ENCODE measurements at regions not wholly inside any gene's neighbourhood (a gene's known extent, or its start where the extent isn't known, plus 50 kb on each side); places are given as distances from the start of the nearest gene placed in this dataset.
A peak's percentile ranks its signal among the peaks of the same experiment; 100 is the strongest.

GRCh38 chr11:128308794-128309193 lies 278.6 kb downstream of the ETS1 start:
- Histone ChIP-seq H3F3A (replicated peaks; ENCODE audit: insufficient read depth) (no peaks in the 10 kb centered on the region), H3K27ac (ENCODE audit: low read depth in 2 of 2, low read length in 1 of 2) (no peak overlapping the region), H3K27me3 (ENCODE audit: insufficient read depth) (no peaks in the 10 kb centered on the region), H2AFZ (ENCODE audit: low read depth) (no peak overlapping the region), H3K9me3 (no peaks in the 10 kb centered on the region), H3K4me2 (no peak overlapping the region), H3K79me2 (ENCODE audit: insufficient read depth) (no peaks in the 10 kb centered on the region), H4K20me1 (ENCODE audit: insufficient read depth) (no peaks in the 10 kb centered on the region), H3K4me3 (ENCODE audit: low read depth in 2 of 2, low read length in 1 of 2) (no peak overlapping the region), H3K9me2 (no peaks in the 10 kb centered on the region), H3K36me3 (replicated peaks in 1 of 2; ENCODE audit: control insufficient read depth in 1 of 2, insufficient read depth in 2 of 2, low read length in 1 of 2) (no peaks in the 10 kb centered on the region), H3K4me1 (ENCODE audit: control insufficient read depth in 1 of 2, insufficient read depth in 2 of 2, low read depth in 1 of 2, low read length in 1 of 2) (peaks cover 0 to 5% of the 10 kb centered on the region in 2 experiments; a peak in 2 of 4 replicates), H3K9ac (no peak overlapping the region)
- 73% methylated on average over 3 of the region's 3 CpGs for WGBS (ENCODE audit: low lambda C conversion rate)
- POLR2A ChIA-PET, result no interaction called here
- no peak for DNase-seq
- CTCF ChIA-PET, result interaction anchor here (1.0 to 1.1 kb wide), 2 partner anchors 13 to 43 kb away, joined by 3 read pairs; no protein-coding TSS in a partner anchor
- TF ChIP-seq RCOR1 (IDR thresholded peaks at IDR 0.05; ENCODE audit: low read length) (peak; percentile 63; the same call in 1 of the 2 replicates), EP300 (IDR thresholded peaks at IDR 0.05; ENCODE audit: borderline replicate concordance in 1 of 2, low read depth in 1 of 2, low read length in 1 of 2) (peak in 1 of 2 experiments; percentile 36; a peak in 1 of 4 replicates), FOXJ3 (CRISPR knock-in tag; IDR thresholded peaks at IDR 0.05) (no peak), FOSL2 (IDR thresholded peaks at IDR 0.05; ENCODE audit: borderline replicate concordance, low read depth) (no peak), NFIC (IDR thresholded peaks at IDR 0.05; ENCODE audit: borderline replicate concordance) (no peak), SMC3 (IDR thresholded peaks at IDR 0.05; ENCODE audit: low read depth, low read length) (no peak), RFX5 (IDR thresholded peaks at IDR 0.05; ENCODE audit: low read length) (no peak), MXI1 (IDR thresholded peaks at IDR 0.05; ENCODE audit: low read depth, low read length) (no peak), GATA2 (CRISPR knock-in tag; IDR thresholded peaks at IDR 0.05) (peak; percentile 82)

- Histone ChIP-seq H2AFZ (ENCODE audit: low read depth) (no peak overlapping the region), H3K9me2 (no peaks in the 10 kb centered on the region), H3K4me1 (ENCODE audit: control insufficient read depth in 1 of 2, insufficient read depth in 2 of 2, low read depth in 1 of 2, low read length in 1 of 2) (peaks cover 0 to 17% of the 10 kb centered on the region in 2 experiments; a peak in 2 of 4 replicates), H3K4me3 (ENCODE audit: low read depth in 2 of 2, low read length in 1 of 2) (no peak overlapping the region), H3K27ac (ENCODE audit: low read depth in 2 of 2, low read length in 1 of 2) (no peak overlapping the region), H3K9ac (no peak overlapping the region), H3F3A (replicated peaks; ENCODE audit: insufficient read depth) (no peaks in the 10 kb centered on the region), H4K20me1 (ENCODE audit: insufficient read depth) (no peaks in the 10 kb centered on the region), H3K9me3 (no peaks in the 10 kb centered on the region), H3K4me2 (no peak overlapping the region), H3K36me3 (replicated peaks in 1 of 2; ENCODE audit: control insufficient read depth in 1 of 2, insufficient read depth in 2 of 2, low read length in 1 of 2) (no peaks in the 10 kb centered on the region), H3K79me2 (ENCODE audit: insufficient read depth) (no peaks in the 10 kb centered on the region), H3K27me3 (ENCODE audit: insufficient read depth) (no peaks in the 10 kb centered on the region)
- DNase-seq, result no peak
- ChIA-PET POLR2A (no interaction called here), CTCF (no interaction called here)
- WGBS (ENCODE audit: low lambda C conversion rate), result 100% methylated on average over 1 of the region's 1 CpG
- TF ChIP-seq SMC3 (IDR thresholded peaks at IDR 0.05; ENCODE audit: low read depth, low read length) (no peak), RFX5 (IDR thresholded peaks at IDR 0.05; ENCODE audit: low read length) (no peak)
Measured at GRCh38 chr11:128305588-128305987, 281.8 kb downstream of the ETS1 start.

DNA sequence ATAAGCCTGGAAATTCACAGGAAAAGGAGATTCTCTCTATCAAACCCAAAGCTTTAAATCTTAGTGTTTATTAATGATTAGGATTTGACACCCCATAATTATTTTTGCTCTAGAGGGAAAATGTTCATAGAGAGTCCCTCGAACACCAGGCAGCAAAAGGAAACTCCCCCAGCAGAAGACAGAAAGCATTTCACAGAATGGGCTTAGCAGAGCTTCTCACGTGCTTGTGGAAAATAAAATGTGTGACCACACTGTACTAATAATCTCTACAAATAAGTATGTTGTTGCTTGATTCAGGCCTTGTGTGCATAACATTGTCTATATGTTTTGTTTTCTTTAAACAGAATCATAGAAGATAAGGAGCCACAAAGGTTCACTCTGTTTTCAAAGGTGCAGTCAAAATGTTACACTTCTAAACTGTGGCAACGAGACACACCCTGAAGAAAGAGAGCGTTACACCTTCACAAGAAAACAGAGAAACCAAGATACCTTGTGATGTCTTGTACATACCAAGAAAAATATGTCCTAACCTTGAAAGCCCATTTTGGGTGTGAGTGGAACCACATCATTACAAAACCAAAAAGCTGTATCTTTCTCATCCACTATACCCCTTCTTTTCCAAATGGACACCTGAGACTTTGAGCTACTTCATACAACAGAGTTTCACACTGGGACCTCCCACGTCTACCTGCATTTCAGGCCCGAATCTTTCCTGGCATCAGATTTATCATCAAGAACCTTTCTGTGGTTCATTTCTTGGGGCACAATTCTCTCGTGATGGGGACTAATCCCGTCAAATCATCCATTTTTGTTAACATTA lies 282.5 kb downstream of the ETS1 start:
- no peak for TF ChIP-seq EP300 (IDR thresholded peaks at IDR 0.05; ENCODE audit: borderline replicate concordance in 1 of 2, low read depth in 1 of 2, low read length in 1 of 2)
- TF ChIP-seq FOSL2 (IDR thresholded peaks at IDR 0.05; ENCODE audit: borderline replicate concordance, low read depth), result no peak
- H3K36me3 ChIP-seq (replicated peaks in 1 of 2; ENCODE audit: control insufficient read depth in 1 of 2, insufficient read depth in 2 of 2, low read length in 1 of 2), result no peaks in the 10 kb centered on the region
- no peak overlapping the region for H3K4me2 ChIP-seq
- no peak overlapping the region for H3K9ac ChIP-seq
- no peaks in the 10 kb centered on the region for H3K27me3 ChIP-seq (ENCODE audit: insufficient read depth)
- H2AFZ ChIP-seq (ENCODE audit: low read depth), result no peak overlapping the region
- H3F3A ChIP-seq (replicated peaks; ENCODE audit: insufficient read depth), result no peaks in the 10 kb centered on the region
- no peak for DNase-seq
- peaks cover 0 to 17% of the 10 kb centered on the region in 2 experiments; a peak in 2 of 4 replicates for H3K4me1 ChIP-seq (ENCODE audit: control insufficient read depth in 1 of 2, insufficient read depth in 2 of 2, low read depth in 1 of 2, low read length in 1 of 2)
- H4K20me1 ChIP-seq (ENCODE audit: insufficient read depth), result no peaks in the 10 kb centered on the region
- 90% methylated on average over 8 of the region's 8 CpGs for WGBS (ENCODE audit: low lambda C conversion rate)
- no peak overlapping the region for H3K27ac ChIP-seq (ENCODE audit: low read depth in 2 of 2, low read length in 1 of 2)
- CTCF ChIA-PET, result interaction anchor here (1.3 kb wide), 1 partner anchor 326 kb away, joined by 4 read pairs; no protein-coding TSS in a partner anchor
- H3K9me3 ChIP-seq, result no peaks in the 10 kb centered on the region
- H3K9me2 ChIP-seq, result no peaks in the 10 kb centered on the region
- no peak overlapping the region for H3K4me3 ChIP-seq (ENCODE audit: low read depth in 2 of 2, low read length in 1 of 2)
- POLR2A ChIA-PET, result no interaction called here
- H3K79me2 ChIP-seq (ENCODE audit: insufficient read depth), result no peaks in the 10 kb centered on the region

All from SK-N-SH (cell line).